Spleen (tissue), 7 donors: ENCODE measurements at regions not wholly inside any gene's neighbourhood (a gene's known extent, or its start where the extent isn't known, plus 50 kb on each side); places are given as distances from the start of the nearest gene placed in this dataset.
"Not testable (repeated sequence)": the region's sequence is repeated elsewhere in the genome, so short reads cannot be mapped to it uniquely, and the experiment has no call there.

Experiments used
- CTCF ChIP-seq, 11 experiments: fragments of 200-600 bp in 7 of 11; fragments of 450-650 bp in 4 of 11; sonication (generic) in 4 of 11; IDR thresholded peaks in 8 of 11; conservative IDR thresholded peaks in 3 of 11; 1 replicate in 7 of 11; 2 replicates in 4 of 11; pipeline versions ENCODE4 v1.4.0 to v1.8.0; 2016 to 2021; ENCODE audit warnings: antibody characterized with exemption in 11 of 11, inconsistent platforms in 4 of 11, mild to moderate bottlenecking in 1 of 11
- POLR2A ChIP-seq, 3 donors: fragments of 450-650 bp; IDR thresholded peaks; one replicate each; pipeline ENCODE4 v1.5.1; 2017; ENCODE audit warnings: antibody characterized with exemption in 3 of 3, mild to moderate bottlenecking in 1 of 3
- POLR2AphosphoS5 ChIP-seq, 3 donors: sonication (generic); formaldehyde crosslinking; IDR thresholded peaks; one replicate each; pipeline ENCODE4 v1.5.1; 2017; ENCODE audit warnings: antibody characterized with exemption in 3 of 3
- donor health status: DM: no; HTN: no; CAD: no; lungs with moderate emphysema.
- donor health status: DM: no; HTN: no; CAD: no.
- donor health status: DM: no; HTN: no; CAD: no.

DNA sequence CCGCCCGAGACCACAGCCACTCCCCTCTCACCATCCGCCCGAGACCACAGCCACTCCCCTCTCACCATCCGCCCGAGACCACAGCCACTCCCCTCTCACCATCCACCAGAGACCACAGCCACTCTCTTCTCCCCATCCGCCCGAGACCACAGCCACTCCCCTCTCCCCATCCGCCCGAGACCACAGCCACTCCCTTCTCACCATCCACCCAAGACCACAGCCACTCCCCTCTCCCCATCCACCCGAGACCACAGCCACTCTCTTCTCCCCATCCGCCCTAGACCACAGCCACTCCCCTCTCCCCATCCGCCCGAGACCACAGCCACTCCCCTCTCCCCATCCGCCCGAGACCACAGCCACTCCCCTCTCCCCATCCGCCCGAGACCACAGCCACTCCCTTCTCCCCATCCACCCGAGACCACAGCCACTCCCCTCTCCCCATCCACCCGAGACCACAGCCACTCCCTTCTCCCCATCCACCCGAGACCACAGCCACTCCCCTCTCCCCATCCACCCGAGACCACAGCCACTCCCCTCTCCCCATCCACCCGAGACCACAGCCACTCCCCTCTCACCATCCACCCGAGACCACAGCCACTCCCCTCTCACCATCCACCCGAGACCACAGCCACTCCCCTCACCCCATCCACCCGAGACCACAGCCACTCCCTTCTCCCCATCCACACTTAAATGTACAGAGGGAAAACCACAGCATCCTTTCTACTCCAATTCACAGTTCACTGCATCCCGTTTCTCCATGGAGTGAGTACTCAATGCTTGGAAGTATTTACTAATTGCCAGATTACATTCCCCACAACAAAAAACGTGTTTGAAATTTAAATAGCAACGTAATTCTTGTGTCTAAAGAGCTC is 83.5 kb upstream of the SFSWAP start:
- not testable (repeated sequence) for TF ChIP-seq CTCF (IDR thresholded peaks at IDR 0.05 in 8 of 11, conservative IDR thresholded peaks at IDR 0.05 in 3 of 11); POLR2A (IDR thresholded peaks at IDR 0.05); POLR2AphosphoS5 (IDR thresholded peaks at IDR 0.05)
